GM12864 (cell line): ENCODE measurements at regions not wholly inside any gene's neighbourhood (a gene's known extent, or its start where the extent isn't known, plus 50 kb on each side); places are given as distances from the start of the nearest gene placed in this dataset.

Experiments used
- DNase-seq: peaks from one replicate; pipeline ENCODE4 v3.0.0-alpha.2; 2011; ENCODE audit warnings: low read depth
- H3K4me3 ChIP-seq: 2 replicates; pipeline ENCODE4 v1.5.1; 2011; ENCODE audit warnings: mild to moderate bottlenecking, low read depth, low read length, control low read depth
- TF ChIP-seq, protein P1 (sequence below): IDR thresholded peaks from 2 replicates; pipeline ENCODE4 v1.5.1; 2011; ENCODE audit warnings: low read depth, mild to moderate bottlenecking, moderate library complexity, low read length, control low read depth, inconsistent platforms; ENCODE audit errors: missing control alignments

DNA sequence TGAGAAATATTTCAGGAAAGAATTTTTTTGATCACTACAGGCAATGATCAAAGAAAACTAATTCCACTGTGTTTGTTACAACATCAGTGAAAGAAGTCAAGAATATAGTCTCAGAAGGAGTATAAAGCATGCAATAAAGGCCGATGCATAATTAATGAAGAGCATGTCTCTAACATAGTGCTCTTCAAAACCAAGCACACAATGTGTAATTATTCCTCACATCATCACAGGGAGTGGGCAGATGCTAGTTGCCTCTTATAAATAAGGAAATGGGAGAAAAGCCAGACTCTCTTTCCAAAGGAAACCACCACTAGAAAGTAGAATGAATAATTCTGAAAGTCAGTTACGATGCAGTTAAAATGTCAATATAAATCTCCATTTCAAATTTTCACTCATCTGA, 220.1 kb downstream of the TEX36 start:
- H3K4me3 ChIP-seq: no peak overlapping the region
- TF ChIP-seq, protein P1, sequence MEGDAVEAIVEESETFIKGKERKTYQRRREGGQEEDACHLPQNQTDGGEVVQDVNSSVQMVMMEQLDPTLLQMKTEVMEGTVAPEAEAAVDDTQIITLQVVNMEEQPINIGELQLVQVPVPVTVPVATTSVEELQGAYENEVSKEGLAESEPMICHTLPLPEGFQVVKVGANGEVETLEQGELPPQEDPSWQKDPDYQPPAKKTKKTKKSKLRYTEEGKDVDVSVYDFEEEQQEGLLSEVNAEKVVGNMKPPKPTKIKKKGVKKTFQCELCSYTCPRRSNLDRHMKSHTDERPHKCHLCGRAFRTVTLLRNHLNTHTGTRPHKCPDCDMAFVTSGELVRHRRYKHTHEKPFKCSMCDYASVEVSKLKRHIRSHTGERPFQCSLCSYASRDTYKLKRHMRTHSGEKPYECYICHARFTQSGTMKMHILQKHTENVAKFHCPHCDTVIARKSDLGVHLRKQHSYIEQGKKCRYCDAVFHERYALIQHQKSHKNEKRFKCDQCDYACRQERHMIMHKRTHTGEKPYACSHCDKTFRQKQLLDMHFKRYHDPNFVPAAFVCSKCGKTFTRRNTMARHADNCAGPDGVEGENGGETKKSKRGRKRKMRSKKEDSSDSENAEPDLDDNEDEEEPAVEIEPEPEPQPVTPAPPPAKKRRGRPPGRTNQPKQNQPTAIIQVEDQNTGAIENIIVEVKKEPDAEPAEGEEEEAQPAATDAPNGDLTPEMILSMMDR: no peak
- DNase-seq: no peak

DNA sequence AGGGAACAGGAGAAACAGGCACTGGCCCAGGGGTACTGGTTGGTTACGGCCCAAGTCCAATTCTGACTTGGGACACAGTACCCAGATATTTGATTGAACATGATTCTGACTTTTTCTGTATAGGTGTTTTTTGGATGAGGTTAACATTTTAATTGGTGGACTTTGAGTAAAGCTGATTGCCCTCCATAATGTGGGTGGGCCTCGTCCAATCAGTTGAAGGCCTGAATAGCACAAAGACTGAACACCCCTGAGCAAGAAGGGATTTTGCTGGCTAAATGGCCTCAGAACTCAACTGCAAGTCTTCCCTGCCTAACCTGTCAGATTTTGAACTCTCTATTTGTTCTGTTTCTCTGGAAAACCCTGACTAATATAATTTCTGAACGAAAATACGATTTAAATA, 222.6 kb downstream of the TEX36 start:
- no peak overlapping the region for H3K4me3 ChIP-seq
- no peak for DNase-seq
- TF ChIP-seq, protein P1: no peak

DNA sequence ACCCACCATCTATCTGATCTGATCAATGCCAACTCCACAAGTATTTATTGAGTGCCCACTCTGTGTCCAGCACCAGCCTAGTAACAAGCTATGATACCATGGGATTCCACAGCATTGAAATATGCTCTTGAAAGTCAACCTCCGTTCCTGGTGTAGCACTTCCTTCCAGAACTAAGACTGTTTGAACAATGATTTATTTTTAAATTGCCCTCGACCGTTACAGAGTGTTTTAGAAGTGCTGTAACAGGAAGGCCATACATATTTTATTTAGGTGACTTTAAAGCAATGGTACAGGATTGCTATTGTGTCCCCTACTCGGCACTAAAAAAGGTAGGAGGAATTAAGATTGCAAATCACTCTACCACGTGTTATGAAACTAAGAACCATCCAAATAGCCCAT, 225.6 kb downstream of the TEX36 start:
- no peak for DNase-seq
- no peak overlapping the region for H3K4me3 ChIP-seq
- TF ChIP-seq, protein P1: no peak

DNA sequence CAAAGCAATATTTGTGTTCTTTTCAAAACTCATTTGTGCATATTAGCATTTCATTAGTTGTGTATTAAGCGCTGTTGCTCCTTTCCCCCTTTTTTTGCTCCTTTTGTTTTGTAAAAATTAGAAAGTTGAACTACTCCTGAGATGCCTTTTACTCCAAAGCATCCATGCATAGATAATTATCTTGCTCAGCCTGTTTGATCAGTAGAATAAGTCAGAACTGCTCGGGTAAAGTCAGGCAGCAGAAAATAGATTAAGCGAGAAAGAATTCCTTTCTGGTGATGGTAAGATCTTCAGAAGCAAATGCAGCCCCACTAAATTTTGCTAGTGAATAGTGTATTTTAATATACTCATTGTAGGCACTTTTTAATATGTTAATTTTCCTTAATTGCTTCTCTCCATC, 227.1 kb downstream of the TEX36 start:
- no peak for DNase-seq
- TF ChIP-seq, protein P1: no peak
- H3K4me3 ChIP-seq: no peak overlapping the region

DNA sequence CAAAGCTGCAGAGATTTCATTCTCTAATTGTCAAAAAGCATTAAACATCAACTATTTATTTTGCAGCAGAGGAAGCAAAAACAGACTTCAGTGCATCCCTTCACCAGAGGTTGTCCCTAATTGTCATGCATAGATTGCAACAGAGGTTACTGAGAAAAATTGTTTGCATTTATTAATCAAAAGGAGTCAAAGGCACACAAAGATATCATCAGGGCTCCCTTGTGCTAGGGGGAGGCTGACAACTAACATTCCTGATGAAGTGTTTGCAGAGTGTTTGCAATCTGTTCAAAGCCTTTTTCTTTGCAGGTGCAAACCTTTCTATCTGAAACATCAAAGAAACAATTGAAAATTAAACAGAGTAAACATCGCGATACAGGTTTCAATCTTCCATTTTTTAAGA, 227.5 kb downstream of the TEX36 start:
- no peak overlapping the region for H3K4me3 ChIP-seq
- TF ChIP-seq, protein P1: no peak
- DNase-seq: no peak

DNA sequence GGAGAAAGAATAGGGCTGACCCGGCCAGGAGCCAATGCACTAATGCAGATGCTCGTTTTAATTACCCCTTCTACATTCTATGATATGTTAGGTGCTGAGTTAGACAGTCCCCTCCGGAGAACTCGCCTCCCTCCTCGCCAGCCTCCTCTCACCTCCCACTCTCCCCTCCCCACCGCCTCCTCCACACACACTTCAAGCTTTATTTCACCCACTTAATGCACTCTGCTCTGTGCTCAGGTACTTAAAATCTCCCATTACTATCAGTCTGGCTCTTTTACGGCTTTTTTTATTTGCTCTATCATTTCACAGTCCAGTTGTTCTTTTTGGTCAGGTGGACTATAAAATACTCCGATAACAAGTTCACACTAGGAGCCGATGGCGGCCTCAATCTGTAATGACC, 231.6 kb downstream of the TEX36 start:
- no peak for DNase-seq
- H3K4me3 ChIP-seq: no peak overlapping the region
- TF ChIP-seq, protein P1: no peak

DNA sequence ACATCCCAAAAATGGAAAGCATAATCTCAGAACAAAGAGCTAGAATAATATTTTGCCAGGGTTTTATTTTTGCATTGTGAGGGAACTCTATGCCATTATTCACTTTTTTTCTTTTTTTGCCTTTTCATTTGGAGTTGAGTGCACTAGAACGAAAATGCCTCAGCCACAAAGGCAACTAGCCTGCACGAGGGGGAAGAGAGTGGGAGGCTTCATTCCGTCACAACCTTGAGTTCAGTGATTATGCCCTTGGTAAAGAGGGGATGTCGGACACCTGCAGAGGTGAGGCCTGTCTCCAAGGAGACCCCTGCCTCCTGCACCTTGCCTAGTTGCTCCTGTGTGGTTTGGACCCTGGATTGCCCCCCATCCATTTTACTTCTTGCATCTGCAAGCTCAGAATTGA, 232.7 kb downstream of the TEX36 start:
- DNase-seq: no peak
- TF ChIP-seq, protein P1: no peak
- H3K4me3 ChIP-seq: no peak overlapping the region
